ENCODE measurements at regions not wholly inside any gene's neighbourhood (a gene's known extent, or its start where the extent isn't known, plus 50 kb on each side); places are given as distances from the start of the nearest gene placed in this dataset.

DNA sequence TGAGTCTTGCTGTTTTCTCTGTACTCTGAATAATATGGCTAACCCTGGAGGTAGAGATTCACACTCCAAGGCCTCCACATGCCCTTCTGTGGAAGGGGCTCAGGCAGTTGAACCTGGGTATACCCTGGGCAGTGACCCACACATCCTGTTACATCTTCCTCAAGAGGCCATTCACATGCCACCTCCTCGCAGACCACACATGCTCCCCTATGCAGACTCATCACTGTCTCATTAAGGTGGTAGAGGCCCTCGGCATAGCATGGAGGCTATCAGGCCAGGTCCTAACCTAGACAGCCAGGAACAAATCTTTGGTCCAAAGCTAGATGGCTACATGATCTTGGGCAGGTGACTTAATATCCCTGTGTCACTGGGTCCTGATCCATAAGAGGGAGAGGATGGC lies 363.9 kb upstream of the ZNF507 start:
- no peak for DNase-seq (ENCODE audit: low spot score)

DNA sequence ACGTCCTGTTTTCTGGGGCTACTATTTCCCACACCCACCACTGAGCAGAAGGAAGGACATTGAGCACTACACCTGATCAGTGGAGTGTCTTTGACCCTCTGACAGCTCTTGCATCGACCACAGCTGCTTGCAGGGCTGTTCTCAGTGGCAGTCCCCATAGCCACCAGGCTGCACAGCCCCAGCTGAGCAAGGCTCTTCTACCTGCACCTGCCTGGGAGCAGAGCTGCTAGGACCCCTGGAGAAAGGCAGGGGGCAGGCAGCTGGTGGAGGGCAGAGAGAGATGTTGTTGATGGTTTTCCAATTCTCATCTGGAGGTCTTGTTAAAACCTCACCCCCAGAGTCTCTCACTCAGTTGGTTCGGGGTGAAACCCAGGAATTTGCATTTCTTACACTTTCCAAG lies 361.8 kb upstream of the ZNF507 start:
- no peak for DNase-seq (ENCODE audit: low spot score)

DNA sequence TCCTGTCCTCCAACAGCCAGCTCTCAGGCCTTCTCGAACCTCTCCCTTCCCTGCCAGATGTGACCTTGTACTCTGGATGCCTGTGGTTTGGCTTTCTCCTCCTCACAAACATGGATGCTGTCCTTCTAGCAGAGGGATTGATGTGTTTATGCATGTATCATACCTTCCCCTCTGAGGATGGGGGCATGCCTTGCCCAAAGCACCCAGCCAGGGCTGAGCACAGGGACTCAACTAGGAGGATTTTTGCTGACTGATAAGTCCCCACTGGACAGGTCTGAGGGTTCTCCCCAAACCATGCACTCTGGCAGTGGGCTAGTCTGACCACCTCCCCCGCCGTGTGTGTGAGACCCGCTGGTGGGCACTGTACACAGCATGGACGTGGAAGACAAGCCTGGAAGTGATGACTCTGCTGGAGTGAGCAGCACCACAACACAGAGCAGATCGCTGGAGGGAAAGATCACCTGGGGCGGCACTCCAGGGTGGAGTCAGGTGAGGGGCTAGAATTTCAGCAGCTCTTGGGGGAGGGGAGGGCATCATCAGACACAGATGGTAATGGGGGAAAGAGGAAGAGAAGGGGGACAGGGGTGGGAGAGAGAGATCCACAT lies 360.3 kb upstream of the ZNF507 start:
- no peak for DNase-seq (ENCODE audit: low spot score)

DNA sequence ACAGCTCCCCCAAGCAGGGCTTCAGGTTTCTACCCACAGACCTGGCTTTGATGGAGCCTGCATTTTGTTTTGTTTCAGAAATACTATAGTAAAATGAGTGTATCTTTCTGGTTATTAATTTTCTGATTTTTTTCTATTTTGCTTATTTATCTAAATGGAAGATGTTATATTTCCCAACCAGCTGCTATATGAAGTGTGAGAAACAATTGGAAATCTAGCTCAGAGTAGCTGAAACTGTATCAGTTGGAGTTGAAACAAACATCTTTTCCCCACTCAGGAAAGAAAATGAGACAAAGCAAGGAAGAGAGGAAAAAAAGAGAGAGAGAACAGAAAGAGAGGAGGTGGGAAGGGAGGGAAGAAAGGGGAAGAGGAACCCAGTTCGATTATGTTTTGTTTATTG lies 358.5 kb upstream of the ZNF507 start:
- no peak for DNase-seq (ENCODE audit: low spot score)

DNA sequence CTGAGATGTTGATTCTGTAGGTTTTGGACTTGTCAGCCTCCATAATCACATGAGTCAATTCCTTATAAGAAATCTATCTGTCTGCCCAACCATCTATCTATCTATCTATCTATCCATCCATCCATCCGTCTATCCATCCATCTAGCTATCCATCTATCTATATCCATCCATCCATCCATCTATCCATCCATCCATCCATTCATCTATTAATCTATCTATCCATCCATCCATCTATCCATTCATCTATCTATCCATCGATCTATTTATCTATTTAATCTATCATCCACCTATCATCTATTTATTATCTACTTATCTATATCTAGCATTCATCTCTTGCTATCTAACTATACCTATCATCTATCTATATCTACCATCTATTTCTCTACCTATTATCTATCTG lies 357.2 kb upstream of the ZNF507 start:
- DNase-seq (ENCODE audit: low spot score) = no peak

DNA sequence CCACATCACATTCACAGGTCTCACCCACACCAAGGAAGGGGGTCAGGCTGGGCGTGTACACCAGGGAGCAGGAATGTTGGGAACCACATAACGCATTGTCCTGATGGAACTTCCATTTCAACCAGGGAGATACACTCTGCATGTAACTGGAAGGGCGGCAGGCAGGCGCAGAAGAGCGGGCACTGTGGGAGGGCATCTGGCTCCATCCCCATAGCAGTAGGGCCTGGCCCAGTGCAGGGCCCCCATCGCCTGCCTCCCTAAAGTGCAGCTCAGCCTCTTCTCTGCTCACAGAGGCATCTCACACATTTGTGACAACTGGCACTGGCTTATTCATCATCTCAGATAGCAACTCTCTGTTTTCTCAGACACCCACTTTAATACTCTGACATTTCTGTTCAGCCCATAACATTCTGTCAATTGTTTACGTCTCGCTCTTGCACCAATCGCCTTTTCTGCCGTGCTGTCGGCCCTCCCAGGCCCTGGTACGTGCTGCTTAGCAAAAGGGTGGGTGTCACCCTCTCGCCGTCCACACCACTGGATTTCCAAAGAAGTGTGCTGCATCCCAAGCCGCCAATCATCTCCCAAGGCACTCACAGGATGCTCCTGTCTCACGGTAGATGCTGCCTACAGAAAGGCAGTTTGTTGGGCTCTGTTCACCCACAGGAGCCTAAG lies 353.3 kb upstream of the ZNF507 start:
- no peak for DNase-seq (ENCODE audit: low spot score)

DNA sequence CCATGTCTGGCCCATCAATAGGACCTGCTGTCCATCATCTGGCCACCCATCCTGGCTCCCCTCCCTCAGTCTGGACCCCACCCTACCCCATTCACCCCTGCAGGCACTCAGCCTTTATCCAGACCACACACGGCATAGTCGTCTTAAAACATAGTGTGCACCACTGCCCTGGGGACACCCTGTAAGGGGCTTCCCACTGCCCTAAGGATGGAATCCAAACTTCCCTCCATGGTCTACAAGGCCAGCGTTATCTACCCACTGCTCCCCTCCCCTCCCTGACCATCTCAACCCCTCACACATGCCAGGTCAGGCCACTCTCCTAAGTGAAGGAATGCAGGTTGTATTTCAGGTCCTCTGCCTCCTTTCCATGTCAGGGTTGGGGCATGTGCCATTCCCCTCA lies 352.7 kb upstream of the ZNF507 start:
- DNase-seq (ENCODE audit: low spot score) = no peak

DNA sequence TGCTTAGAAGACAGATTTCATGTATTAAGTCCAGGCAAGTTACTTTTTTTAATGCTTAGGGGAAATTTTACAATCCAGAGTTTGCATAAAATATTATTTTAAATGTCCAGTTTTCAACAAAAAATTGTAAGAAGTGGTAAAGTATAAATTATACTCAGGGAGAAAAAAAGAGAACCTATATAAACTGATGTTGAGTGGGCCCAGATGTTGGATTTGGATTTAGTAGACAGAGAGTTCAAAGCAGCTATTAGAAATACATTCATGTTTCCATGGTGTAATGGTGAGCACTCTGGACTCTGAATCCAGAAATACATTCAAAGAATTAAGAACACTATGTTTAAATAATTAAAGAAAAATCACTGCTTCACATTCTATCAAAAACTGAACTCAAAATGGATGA lies 349.9 kb upstream of the ZNF507 start:
- no peak for DNase-seq (ENCODE audit: low spot score)

DNA sequence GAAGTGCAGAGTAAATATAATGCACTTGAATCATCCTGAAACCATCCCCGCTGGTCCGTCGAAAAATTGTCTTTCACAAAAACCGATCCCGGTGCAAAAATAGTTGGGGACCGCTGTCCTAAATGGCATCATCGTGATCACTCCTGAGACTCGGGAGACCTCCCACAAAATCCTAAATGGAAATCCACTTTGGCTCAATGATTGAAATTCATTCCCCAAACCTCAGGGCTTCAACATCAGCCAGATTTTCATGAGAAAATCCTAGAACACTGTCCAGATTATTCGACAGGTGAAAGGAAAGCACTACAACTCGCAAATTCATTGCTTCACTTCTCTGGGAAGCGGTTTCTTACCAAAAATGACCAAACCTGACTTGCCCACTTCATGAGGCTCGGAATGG lies 335.3 kb upstream of the ZNF507 start:
- no peak for DNase-seq (ENCODE audit: low spot score)

DNA sequence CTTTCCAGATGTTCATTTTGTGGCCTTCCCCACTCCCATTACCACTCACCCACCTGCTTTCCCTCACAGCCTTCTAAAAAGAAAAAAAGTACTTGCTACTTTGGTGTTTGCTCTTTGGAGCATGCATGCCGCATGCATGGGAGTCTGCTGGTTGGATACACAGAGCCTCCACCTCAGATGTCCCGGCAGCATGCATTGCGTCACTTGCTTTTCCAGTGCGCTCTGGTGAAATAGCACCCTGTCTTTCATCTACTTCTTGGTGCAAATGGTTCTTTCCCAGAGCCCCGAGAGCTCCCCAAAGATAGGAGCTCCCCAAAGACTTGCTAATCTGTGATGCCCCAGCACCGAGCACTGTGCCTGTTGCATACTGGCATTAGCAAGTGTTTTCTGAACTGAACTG lies 333.2 kb upstream of the ZNF507 start:
- DNase-seq (ENCODE audit: low spot score) = no peak

DNA sequence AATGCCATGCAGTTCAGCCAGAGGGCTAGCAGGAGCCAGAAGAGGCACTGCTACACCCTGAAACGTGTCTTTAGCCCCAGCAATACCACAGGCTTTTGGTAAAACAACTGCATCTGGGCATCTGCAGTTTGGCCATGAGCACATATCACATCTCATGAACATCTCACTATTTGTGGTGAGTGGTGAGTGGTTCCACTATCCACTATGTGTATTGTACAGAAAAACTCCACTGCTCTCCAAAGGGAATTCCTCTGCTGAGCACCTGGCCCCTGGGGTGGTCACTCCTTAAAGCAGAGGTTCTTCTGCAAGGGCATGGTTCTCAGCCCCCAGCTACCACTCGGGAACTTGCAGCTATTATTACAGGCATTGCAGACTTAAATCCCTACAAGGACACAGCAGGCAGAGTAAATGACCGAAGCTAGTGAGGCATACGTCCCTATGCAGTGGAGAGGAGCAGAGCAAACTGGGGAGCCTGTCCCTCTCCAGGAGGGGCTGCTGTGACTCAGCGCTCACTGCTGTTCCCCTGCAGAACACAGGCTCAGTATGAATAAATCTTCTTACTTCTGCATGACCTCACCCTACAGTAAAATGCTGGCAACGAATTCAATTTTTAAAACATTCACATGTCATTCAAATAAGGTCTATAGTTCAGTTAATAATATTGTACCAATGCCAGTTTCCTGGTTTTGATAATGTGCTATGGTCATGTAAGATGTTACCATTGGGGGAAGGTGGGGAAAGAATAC lies 332.4 kb upstream of the ZNF507 start:
- DNase-seq (ENCODE audit: low spot score) = no peak

DNA sequence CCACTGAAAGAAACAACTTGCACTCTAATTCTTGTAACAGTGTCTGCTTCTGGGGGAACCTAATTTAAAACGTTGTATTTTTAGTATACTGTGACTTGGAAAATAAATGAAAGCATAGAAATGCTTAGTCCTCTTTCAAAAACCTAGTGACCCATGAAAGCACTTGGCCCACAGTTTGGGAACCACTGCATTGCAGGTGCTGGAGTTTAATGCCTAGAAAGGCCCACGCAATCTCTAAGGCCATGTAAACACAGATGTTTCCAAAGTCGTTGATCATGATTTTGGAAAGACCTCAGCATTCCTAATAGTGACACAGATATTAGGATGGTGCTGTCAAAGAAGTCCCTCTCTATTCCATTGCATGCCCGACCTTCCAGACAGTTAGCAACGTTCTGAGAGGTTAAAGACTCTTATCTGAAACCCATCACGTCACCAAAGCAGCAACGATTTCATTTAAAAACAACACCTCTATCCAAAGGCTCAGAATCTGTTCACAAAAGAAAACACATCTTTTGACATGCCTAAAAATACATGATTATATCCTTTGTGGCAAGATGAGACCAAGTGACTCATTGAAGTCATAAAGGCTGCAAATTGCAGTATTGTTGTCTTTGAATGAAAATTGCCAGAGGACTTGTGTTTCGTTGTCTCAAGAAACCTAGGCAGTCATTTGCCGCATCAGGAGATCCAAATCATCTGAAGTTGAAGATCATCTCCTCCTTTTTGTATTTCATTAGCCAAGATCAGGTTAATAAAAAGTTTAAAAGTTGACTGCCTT lies 328.0 kb upstream of the ZNF507 start:
- no peak for DNase-seq (ENCODE audit: low spot score)

DNA sequence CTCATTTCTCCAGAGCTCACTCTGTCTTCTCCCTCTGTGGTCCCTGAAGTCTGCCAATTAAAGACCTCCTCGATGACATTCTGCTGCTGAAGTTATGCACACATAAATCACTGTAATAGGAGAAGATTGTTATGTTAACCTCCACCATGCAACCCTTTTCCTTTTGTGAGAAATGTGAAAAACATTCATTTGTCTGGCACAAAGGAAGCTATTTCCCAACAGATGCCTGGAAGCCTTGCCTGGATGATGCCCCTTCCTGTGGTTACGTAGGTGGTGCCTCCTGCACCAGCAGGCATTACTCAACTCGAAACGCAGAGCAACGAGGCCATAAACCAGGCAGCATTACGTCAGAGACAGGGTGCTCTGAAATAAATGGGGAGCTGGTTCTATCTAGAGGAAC lies 327.4 kb upstream of the ZNF507 start:
- DNase-seq (ENCODE audit: low spot score) = no peak

DNA sequence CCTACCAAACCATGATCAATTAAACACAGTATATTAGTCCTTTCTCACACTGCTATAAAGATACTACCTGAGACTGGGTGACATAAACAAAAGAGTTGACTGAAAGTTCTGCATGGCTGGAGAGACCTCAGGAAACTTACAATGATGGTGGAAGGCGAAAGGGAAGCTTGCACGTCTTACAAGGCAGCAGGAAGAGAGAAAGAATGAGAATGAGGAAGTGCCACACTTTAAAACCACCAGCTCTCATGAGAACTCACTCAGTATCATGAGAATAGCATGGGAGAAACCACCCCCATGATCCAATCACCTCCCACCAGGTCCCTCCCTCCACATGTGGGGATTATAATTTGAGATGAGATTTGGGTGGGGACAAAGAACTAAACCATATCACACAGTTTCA lies 324.9 kb upstream of the ZNF507 start:
- DNase-seq (ENCODE audit: low spot score) = no peak

DNA sequence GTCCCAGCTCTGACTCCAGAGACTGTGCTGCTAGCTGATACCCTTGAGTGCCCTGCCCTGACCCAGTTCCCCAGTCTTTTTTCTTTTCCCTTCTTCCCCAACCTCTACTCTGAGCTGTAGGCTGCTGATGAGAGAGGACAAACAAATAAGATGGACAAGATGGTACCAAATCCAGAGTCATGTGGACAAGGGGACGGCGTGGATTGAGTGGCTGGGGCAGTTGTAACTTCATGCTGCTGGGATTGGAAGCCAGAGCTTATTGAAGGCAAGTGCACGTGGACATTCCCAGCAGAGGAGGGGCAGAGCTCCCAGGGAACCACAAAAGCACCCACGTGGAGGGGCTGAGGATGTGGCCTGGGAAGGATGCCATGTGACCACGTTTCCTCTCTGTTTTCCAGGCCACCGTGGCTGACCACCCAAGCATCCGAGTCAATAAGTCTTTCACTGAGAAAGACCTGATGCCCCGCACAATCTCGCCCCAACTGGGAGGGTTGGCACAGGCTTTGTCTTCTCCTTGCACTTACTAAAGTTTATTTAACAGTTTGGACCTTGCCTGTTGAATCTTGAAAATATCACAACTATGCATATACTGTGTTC lies 323.3 kb upstream of the ZNF507 start:
- no peak for DNase-seq (ENCODE audit: low spot score)

DNA sequence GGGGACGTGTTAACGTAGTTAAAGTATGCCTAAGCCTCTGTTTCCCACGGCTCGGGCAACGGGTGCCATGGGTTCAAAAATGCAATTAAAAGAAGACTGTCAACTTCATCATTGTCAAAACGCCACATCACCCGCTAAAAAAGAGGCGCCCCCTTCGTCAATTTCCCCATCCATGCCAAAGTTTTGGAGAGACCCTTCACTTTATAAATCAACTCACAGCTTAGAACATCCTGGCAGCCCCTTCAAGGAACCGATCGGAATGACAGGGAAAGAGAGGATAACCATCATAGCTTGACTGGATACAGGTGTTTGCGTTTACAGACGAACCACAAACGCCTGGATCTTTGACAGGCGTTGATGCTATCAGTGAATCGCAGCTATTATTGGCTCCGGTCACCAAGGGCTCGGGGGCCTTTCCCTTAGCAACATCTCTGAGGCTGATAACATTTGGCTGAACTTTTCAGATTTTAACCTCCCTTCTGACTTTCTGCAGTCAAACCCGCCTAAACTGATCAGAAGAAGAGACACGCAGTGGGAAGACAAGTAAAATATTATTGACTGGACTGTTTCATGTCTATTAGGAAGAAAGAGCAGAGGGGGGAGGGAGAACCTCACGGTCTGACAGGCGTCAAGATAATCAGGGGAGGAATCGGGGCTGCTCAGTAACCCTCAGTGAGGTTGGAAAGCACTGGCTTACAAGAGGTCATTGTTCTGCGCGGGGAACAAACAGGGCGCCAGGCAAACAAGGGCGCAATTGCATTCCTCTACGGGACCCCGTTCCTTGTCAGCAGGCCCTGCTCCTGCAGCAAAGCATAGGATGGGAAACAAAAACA lies 322.5 kb upstream of the ZNF507 start:
- DNase-seq (ENCODE audit: low spot score) = no peak

DNA sequence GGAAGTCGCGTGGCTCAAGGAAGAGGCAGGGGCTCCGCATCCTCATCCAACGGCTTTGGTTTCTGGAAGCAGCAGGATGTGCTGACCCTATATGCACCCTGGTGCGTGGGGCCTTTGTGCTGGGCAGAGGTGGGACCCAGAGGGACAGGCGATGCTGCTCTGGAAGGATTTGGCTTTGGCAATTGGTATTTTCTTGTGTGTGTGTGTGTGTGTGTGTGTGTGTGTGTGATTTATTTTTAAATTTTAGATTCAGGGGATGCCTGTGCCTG lies 321.9 kb upstream of the ZNF507 start:
- no peak for DNase-seq (ENCODE audit: low spot score)

DNA sequence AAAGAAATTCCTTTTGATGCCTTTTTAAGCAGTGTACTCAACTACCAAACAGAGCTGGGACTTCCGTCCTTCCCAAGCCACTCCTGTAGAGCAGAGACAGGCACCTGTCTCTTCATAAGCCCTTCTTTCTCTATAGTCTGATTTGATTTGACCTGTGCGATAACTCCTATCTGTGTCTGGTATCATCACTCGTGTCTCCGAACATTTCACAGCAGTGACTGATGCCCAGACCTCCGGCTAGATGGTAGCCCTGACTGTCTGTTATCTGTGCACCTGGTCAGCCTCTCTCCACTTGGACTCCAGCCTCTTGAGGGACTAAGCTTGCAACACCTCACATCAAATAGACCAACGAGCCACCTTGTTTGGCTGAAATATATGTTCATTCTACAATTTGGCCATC lies 316.2 kb upstream of the ZNF507 start:
- DNase-seq (ENCODE audit: low spot score) = no peak

DNA sequence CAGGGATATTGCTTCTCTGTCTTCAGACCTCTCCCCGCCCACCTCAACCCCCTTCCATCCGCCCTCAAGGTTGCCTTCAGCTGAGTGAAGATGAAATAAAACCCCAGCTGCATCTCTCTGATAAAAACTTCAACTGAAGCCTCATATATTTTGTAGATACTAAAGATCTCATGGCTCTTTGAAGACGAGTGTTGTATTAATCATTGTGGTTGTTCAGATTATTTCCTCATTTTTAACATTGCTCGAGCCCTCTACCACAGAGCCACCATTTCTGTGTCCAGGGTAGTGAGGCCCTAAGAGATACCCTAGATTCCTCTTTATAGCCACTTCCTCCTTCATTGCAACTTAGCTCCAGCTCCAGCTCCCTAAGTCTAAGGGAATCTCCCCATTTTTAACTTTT lies 312.8 kb upstream of the ZNF507 start:
- DNase-seq (ENCODE audit: low spot score) = no peak

DNA sequence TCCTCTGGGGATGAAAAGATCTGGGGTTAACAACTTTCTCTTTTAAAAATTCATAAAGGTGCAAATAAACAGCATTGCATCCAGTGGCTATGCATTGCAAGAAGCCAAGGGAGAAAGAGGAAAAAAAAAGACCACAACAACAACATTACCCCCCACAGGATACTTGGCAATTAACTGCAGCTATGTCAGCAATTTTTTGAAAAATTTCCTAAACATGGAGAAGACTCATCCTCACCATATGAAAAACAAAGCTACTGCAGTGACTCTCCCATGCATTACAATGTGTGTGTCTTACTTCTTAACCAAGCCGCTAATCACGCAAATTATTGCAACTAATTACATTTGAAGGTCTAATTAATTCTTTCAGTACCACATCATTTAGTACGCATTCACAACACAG lies 309.8 kb upstream of the ZNF507 start:
- DNase-seq (ENCODE audit: low spot score) = no peak

DNA sequence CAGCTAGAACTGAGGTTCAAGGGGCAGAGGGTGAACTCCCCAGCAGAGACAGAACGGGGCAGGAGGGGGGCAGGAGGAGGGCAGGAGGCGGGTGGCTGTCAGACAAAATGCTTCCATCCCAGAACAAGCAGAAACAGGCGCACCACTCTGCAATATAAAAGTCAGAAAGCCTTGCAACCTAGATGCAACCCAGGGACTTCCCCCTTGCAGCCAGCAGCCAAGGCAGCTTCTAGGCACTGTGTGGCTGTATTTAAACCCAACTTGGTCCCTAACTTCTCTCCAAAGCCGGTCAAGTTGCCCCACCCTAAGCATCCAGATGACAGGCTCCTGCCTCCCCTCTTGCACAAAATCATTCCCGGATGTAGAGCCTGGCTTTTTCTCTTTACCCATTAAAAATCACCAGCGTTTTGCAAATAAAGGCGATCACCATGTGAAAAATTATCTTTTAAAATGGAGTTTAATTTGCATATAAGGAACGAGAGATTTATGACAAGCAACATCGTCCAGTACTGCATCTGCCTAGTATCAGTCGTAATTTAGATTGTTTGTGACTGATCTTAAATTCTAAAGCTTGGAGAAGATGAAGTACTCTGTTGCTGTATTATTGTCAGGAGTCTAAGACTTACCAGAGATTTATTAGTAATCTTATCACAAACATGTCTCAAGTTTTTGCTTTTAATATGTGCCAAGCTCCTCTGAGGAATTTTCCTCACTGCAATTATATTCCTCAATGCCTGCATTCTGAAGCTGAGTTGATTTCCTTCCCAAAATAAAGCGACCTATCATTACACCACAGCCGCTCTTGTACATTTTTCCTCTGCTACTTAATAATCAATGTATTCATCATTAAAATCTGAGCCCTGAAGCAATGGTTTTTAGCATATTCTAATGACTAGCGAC lies 307.1 kb upstream of the ZNF507 start:
- DNase-seq (ENCODE audit: low spot score) = no peak
